ENCODE measurements at regions not wholly inside any gene's neighbourhood (a gene's known extent, or its start where the extent isn't known, plus 50 kb on each side); places are given as distances from the start of the nearest gene placed in this dataset.
"Not testable (repeated sequence)": the region's sequence is repeated elsewhere in the genome, so short reads cannot be mapped to it uniquely, and the experiment has no call there.

DNA sequence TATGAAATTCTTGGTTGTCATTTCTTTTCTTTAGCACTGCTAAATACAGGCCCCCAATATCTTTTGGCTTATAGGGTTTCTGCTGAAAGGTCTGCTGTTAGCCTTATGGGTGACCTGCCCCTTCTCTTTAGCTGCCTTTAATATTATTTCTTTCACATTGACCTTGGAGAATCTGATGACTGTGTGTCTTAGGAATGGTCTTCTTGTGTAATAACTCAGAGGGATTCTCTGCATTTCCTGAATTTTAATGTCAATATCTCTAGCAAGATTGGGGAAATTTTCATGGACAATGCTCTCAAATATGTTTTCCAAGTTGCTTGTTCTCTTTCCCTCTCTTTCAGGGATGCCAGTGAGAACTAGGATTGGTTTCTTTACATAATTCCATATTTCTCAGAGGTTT is 292.4 kb downstream of the SLC7A11 start:
- DNase-seq = no peak

DNA sequence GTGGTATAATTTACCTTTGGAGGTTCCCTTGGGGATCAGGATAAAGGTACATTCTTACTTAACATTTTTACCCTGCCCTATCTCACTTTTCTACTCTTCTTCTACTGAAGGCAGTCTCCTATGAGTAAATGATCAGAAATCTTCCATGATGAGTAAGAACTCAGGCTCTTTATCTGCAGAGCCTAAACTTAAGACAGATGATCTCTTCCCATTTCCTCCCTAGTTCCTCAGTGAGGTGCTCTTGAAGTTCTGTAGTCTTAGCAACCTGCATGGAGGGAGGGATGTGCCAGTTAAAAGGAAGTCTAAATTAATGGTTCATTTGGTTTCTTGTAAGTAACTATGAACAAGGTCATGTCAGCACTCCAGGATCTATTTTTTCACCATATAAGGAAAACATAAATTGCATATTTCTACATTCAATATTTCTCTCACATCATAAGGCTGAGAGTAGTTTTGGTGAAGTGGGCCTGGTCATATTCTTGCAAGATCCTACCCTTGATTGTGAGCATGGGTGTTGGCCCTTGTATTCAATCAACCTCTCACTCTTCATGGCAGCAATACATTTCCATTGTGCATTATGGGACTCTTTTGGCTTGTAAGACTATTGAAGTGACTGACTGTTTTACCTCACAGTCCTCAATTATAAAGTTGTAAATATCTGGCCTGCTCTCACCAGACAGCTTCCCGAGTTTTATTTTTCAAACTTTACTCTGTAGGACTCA is 295.5 kb downstream of the SLC7A11 start:
- DNase-seq = no peak

DNA sequence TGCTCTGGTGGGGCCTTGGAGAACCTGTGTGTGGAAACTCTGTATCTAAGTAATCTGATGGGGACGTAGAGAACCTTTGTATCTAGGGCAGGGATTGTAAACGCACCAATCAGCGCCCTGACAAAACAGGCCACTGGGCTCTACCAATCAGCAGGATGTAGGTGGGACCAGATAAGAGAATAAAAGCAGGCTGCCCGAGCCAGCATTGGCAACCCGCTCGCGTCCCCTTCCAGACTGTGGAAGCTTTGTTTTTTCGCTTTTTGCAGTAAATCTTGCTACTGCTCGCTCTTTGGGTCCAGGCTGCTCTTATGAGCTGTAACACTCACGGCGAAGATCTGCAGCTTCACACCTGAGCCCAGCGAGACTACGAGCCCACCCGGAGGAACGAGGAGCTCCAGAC is 299.3 kb downstream of the SLC7A11 start:
- not testable (repeated sequence) for DNase-seq

DNA sequence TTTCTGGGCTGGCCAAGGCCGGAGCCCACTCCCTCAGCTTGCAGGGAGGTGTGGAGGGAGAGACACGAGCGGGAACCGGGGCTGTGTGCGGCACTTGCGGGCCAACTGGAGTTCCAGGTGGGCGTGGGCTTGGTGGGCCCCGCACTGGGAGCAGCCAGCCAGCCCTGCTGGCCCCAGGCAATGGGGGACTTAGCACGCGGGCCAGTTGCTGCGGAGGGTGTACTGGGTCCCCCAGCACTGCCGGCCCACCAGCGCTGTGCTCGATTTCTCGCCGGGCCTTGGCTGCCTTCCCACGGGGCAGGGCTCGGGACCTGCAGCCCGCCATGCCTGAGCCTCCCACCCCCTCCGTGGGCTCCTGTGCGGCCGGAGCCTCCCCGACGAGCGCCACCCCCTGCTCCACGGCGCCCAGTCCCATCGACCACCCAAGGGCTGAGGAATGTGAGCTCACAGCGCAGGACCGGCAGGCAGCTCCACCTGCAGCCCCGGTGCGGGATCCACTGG is 300.1 kb downstream of the SLC7A11 start:
- not testable (repeated sequence) for DNase-seq

DNA sequence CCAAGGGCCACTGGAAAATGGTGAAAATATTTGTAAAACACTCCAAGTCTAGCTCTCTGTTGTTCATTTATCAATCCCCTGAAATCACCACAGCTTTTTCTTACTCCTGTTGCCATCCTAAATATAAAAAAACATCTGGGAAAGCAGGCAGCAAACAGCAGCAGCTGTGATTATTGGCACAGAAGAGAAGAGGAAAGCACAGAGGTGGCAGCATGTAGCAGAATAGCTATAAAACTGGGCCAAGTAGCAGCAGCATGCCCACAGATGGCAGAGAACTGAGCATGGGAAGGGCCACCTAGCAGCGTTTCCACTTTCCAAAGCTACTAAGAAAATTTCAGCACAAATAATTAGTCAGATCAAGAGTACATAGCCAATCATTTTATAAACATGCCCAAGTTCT is 307.2 kb downstream of the SLC7A11 start:
- no peak for DNase-seq

DNA sequence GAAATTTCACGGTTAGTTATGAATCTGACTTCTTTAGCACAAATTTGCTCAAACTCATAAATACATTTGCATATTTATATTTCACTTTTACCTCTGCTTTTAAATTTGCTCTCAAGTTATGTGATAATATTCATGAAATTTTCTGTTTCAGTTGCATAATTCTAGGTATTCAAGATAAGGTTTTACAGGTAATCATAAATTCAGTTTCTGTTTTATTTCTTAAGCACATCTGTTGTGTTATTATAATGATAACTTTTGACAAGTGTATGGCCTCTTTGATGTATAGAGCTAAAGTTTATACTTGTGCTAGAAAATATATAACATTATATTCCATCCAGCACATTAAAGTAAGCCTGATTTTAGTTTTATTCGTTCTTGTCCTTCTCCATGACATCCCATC is 308.1 kb downstream of the SLC7A11 start:
- no peak for DNase-seq

DNA sequence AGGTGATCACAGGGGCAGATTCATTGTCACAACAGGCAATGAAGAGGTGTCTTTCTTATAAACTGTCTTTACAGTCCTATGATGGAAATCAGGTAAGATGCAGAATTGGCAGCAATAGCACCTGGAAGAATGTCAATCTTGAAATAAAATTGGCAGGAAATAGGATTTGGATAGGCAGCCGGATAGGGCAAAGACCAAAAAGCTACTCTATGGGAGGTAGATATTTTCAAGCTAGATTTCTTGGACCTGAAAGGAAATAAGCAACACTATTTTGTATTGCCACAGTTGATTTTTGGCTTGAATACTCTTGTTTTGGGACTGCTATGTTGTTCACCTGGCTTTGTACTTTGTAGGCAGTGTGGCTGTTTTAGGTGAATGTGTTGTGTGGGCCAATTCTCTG is 314.2 kb downstream of the SLC7A11 start:
- no peak for DNase-seq

DNA sequence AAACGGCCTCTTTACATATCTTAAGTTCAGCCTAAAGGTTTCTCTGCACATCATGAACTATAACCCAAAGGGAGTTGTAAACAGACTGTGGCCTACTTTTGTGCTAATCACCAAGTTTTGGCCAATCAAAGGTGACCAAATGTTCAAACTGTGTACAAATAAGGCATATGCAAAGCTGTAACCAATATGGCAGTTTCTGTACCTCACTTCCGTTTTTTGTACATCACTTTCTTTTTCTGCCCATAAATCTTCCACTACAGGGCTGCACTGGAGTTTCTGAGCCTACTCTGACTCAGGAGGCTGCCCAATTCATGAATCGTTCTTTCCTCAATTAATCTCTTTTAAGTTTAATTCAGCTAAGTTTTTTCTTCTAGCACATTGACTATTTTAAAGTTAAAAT is 318.7 kb downstream of the SLC7A11 start:
- no peak for DNase-seq

DNA sequence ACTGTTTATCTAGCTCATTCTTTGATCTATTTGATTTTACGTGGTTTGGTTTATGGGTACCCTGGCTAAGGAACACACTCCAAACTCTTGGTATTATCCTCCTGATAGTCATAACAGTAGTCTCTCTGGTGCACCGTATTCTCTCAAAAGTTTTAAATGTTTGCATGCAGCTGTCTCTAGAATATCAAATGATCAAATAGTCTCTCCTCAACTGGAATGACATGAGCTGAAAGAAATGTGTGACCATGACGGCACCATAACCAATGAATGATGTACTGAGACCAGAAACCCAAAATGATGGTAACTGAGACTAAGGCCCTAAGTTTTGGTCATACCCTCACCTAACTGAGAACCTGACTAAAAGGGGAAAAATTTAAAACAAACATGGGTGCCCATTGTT is 319.4 kb downstream of the SLC7A11 start:
- DNase-seq = no peak

DNA sequence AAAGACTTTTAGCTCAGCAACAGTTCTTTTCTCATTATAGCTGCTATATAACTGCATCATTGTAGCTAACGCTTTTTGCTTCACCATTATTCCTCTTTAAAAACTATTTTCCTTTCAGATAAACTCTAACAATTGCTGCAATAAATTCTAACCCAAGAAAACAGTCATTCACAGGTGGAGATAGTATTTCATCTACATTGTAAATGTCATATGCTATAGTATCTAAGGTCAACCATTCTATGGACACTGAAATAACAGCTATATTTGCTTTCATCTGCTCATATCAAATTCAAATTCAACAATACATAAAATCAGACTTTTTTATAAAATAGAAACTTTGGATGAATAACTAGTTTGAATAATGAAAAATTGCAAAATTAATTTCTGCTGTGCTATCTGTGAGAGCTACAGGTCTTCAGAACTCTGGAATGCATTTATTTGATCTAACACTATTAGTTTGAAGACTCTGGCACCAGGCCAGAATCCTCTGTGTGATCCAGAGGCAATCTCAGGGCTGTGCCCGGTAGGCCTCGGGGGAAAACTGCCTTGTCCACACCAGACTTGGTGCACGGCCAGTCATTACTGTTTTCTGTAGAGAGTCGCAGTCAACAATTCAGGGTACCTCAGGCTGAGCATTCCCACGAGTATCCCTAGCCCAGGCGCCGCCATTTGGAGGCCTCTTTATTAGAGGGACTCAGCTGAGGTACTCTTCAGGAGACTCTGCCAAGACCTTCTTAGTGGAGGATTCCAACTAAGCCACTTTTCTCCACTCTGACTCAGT is 332.4 kb downstream of the SLC7A11 start:
- no peak for DNase-seq

DNA sequence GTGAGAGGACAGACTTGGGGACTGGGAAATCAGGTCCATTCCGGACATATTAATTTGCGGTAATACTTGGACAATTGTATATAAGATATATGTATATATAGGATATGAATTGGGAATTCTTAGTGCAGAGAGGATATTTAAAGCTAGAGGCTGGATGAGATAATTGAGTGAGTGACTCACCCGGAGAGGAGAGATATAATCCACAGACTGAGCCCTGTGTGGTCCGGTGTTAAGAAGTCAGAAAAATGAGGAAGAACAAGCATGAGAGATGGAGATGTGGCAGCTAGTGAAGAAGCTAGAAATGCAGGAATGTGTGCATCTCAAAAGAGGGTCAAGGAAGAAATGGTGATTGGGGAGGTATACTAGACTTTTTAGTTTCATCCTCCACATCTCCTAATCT is 336.2 kb downstream of the SLC7A11 start:
- DNase-seq = no peak

DNA sequence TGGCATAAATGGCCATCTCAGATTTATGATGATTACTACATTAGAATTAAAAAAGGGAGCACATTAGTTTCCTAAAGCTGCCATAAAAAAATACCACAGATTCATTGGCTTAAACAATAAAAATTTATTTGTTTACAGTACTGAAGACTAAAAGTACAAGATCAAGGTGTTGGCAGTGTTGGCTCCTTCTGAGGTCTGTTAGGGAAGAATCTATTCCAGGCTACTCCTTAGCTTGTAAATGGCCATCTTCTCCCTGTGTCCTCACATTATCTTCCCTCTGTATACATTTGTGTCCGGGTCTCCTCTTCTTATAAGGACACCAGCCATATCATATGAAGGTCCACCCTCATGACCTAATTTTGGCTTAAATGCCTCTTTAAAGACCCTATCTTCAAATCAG is 341.0 kb downstream of the SLC7A11 start:
- DNase-seq = no peak

DNA sequence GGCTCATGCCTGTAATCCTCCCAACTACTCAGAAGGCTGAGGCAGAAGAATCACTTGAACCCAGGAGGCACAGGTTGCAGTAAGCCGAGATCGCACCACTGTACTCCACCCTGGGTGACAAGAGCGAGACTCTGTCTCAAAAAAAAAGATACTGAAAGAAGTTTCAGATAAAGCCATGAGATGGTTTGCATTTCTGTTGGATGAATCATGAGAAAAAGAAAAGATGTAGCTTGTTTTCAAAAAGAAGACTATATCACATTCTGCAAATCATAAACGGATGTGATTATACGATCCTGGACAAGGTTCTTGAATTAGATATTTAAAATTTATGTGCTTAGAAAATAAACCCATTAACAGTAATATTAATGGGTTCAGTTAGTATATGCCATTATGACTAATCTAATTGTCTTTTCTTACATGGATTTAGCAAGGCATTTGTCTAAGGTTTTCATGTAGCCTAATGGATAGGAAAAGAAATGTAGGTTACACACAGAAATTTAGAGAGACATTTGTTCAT is 345.9 kb downstream of the SLC7A11 start:
- DNase-seq = no peak

DNA sequence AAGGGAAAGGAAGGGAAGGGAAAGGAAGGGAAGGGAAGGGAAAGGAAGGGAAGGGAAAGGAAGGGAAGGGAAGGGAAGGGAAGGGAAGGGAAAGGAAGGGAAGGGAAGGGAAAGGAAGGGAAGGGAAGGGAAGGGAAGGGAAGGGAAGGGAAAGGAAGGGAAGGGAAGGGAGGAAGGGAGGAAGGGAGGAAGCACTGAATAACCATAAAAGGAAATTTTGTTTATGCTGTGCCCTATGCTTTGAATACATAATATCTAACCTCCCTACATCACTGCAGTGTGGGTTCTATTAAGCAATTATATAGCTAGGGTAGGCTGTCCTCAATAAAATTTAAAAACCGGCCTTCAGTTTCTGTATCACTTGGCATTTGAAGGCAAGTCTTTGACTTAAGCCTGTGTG is 346.6 kb downstream of the SLC7A11 start:
- DNase-seq = not testable (repeated sequence)

DNA sequence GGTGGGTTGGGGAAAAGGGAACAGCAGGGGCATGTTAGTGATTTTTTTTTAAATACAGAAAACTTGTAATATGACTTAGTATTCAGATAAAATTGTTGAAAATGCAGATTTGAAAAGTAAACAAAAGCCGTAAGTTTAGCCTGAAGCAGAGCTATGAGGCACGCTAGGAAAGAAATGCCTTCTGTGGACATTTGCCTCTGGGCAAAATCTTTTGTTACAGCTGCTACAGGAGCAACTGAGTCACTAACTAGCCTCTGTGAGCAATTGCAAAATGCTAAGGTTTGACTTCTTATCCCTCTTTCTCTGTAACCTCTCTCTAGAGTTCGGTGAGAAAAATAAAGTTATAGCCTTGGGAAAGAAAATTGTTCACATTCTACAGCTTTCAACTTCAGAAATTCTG is 350.0 kb downstream of the SLC7A11 start:
- DNase-seq = no peak

DNA sequence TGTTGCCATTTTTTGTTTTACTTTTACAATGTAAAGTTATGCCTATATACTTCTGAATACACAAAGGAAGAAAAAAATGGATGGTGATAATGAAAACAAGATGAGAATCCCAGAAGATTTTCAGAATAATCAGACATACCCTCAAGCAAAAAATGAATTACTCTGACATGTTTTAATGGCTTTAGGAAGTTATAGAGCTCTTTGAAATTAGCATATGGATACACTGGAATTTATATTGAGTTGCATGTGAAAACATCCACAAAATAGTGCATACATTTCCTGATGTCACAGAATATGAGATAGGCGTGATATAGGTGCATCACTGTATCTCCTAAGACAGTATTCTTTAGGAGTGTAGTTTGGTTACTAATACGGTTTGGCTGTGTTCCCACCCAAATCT is 351.3 kb downstream of the SLC7A11 start:
- DNase-seq = no peak

DNA sequence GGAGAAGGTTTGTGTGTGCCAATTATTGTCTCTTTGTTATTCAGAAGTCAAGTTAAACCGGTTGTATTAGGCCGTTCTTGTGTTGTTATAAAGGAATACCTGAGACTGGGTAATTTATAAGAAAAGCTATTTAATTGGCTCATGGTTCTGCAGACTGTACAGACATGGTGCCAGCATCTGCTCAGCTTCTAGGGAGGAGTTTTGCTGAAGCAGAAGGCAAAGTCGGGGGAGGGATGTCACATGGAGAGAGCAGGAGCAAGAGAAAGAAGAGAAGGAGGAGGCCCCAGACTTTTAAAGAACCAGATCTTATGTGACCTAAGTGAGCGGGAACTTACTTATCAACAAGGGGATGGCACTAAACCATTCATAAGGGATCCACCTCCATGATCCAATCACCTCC is 349.3 kb upstream of the PCDH18 start:
- no peak for DNase-seq

DNA sequence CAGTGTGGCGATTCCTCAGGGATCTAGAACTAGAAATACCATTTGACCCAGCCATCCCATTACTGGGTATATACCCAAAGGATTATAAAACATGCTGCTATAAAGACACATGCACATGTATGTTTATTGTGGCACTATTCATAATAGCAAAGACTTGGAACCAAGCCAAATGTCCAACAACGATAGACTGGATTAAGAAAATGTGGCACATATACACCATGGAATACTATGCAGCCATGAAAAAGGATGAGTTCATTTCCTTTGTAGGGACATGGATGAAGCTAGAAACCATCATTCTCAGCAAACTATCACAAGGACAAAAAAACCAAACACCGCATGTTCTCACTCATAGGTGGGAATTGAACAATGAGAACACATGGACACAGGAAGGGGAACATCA is 335.8 kb upstream of the PCDH18 start:
- DNase-seq = not testable (repeated sequence)

DNA sequence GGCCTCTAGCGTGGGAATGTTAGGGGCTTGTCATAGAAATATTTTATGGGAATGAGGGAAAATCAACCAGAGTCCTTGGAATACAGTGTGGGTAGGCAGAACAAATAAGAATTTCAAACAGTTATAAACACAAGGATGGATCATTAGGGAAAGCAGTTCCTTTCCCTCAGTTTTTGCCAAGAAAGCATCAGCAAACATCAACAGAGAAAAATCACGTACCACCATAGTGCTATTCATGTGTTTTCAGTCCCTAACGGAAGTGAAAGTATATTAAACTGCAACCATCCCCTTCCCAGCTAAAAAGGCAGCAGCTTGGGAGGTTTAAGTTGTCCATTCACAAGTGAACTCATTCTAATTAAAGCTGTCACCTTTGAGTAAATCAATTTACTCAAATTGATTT is 334.4 kb upstream of the PCDH18 start:
- no peak for DNase-seq

DNA sequence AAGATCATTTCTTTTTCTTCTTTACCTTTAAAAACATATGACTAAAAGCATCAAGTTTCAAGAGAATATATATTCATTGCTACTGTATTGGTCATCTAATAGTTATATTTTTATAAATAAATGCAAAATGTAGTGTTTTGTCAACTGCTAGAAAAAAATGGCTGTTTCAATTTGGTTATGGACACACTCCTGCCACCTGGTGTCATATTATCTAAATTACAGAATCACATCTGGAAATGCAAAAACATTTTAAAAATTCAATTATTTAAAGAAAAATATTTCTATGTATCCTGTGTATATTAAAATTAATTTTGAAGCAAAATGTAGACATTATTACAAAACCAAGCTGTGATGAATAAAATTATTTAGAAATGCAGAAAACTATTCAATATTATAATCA is 329.4 kb upstream of the PCDH18 start:
- peak; percentile 4 to 7 for DNase-seq

DNA sequence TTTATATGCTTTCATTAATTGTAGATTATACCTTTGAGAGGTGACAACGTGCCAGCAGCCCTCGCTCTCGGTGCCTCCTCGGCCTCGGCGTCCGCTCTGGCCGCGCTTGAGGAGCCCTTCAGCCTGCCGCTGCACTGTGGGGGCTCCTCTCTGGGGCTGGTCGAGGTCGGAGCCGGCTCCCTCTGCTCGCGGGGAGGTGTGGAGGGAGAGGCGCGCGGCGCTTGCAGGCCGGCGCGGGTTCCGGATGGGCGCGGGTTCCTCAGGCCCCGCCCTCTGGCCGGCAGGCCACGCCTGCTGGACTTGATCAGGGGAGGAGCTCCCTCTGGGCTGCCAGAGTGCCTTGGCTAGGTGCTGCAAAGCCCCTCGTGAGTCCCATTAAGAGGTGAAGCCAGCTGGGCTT is 321.1 kb upstream of the PCDH18 start:
- DNase-seq = no peak

DNA sequence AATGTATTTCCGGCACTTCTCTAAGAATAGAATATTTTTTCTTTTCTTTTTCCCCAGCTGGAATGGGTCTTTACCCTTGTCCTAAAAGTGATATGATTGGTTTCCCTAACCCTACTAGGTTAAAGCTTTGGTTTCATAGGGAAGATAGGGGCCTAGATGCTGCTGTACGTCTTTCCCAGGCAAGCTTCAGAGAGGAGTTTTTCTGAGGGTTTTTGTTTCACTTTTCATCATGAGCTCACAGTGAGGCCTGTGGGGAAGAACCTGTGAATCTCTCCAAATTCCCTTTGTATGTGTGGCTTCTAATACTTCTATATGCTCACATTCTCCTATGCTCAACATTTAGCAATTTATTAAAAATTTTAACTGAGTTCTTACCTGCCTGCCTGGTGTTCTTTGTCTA is 320.0 kb upstream of the PCDH18 start:
- DNase-seq = no peak

DNA sequence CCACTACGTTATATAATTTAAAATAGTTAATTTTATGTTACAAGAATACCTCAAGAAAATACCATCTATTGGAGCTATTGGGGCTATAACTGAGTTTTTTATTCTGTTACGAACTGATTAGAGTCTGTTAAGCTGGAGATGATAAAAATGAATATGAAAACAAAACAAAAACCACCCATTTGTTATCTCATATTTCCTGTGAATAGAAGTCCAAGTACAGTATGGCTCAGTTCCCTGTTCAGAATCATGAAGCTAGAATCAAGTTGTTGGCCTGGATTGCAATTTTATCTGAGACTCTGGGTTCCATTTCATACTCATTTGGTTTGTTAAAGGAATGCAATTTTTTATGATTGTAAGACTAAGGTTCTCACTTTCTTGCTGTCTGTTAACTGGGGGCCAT is 319.1 kb upstream of the PCDH18 start:
- DNase-seq = no peak

DNA sequence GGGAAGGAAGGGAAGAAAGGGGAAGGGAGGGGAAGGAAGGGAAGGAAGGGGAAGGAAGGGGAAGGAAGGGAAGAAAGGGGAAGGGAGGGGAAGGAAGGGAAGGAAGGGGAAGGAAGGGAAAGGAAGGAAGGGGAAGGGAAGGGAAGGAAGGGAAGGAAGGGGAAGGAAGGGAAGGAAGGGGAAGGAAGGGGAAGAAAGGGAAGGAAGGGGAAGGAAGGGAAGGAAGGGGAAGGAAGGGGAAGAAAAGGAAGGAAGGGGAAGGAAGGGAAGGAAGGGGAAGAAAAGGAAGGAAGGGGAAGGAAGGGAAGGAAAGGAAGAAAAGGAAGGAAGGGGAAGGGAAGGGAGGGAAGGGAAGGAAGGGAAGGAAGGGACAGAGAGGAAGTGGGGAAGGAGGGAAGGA is 295.7 kb upstream of the PCDH18 start:
- DNase-seq = not testable (repeated sequence)

All from AML-193 (cell line).